ENCODE measurements at regions not wholly inside any gene's neighbourhood (a gene's known extent, or its start where the extent isn't known, plus 50 kb on each side); places are given as distances from the start of the nearest gene placed in this dataset.

- Histone ChIP-seq H4K20me1 (ENCODE audit: insufficient read depth, low read length) (no peaks in the 10 kb centered on the region), H3K4me2 (replicated peaks; ENCODE audit: extremely low read depth, low read length, poor library complexity, severe bottlenecking) (no peak overlapping the region), H3K27ac (ENCODE audit: low read depth in 1 of 2, low read length in 2 of 2) (no peak overlapping the region), H3K27me3 (ENCODE audit: control insufficient read depth in 2 of 2, insufficient read depth in 2 of 2, low read length in 2 of 2) (no peaks in the 10 kb centered on the region), H3K9ac (ENCODE audit: insufficient read depth, low read length, poor library complexity, severe bottlenecking) (no peak overlapping the region), H2AFZ (ENCODE audit: insufficient read depth, low read depth, low read length, poor library complexity, severe bottlenecking) (no peak overlapping the region), H3K4me3 (replicated peaks in 1 of 3; ENCODE audit: low read depth in 2 of 3, low read length in 3 of 3) (no peak overlapping the region), H3K79me2 (ENCODE audit: insufficient read depth, low read length) (no peaks in the 10 kb centered on the region), H3K4me1 (ENCODE audit: control insufficient read depth in 1 of 2, insufficient read depth in 2 of 2, low read length in 2 of 2) (no peaks in the 10 kb centered on the region), H3K36me3 (replicated peaks in 1 of 2; ENCODE audit: control insufficient read depth in 1 of 2, insufficient read depth in 2 of 2, low read length in 2 of 2) (no peaks in the 10 kb centered on the region), H3K9me3 (replicated peaks in 1 of 2; ENCODE audit: control insufficient read depth in 1 of 2, insufficient read depth in 1 of 2, low read length in 2 of 2) (no peaks in the 10 kb centered on the region)
- Mint-ChIP-seq H3K27ac (no peak overlapping the region), H3K36me3 (no peaks in the 10 kb centered on the region), H3K4me3 (no peak overlapping the region), H3K9me3 (peaks cover 0 to 7% (median 1%) of the 10 kb centered on the region in 7 donors), H3K27me3 (ENCODE audit: low read depth in 3 of 3) (peaks cover 0 to 4% (median 0%) of the 10 kb centered on the region in 3 donors), H3K4me1 (no peaks in the 10 kb centered on the region)
- WGBS (ENCODE audit: insufficient coverage) = 92% methylated on average over 7 of the region's 10 CpGs
- intact Hi-C loops (cut with micrococcal nuclease) = no loop called here
- no peak for DNase-seq
- no peak for TF ChIP-seq CTCF (IDR thresholded peaks at IDR 0.05)
Measured at GRCh38 chr6:167572106-167572505, 247.2 kb downstream of the TTLL2 start.

GRCh38 chr6:167572841-167573271 lies 248.0 kb downstream of the TTLL2 start:
- H3K4me1 Mint-ChIP-seq = no peaks in the 10 kb centered on the region
- TF ChIP-seq CTCF (IDR thresholded peaks at IDR 0.05) = no peak
- no peak overlapping the region for H3K4me2 ChIP-seq (replicated peaks; ENCODE audit: extremely low read depth, low read length, poor library complexity, severe bottlenecking)
- intact Hi-C loops (cut with micrococcal nuclease) = no loop called here
- no peak overlapping the region for H3K9ac ChIP-seq (ENCODE audit: insufficient read depth, low read length, poor library complexity, severe bottlenecking)
- H3K9me3 ChIP-seq (replicated peaks in 1 of 2; ENCODE audit: control insufficient read depth in 1 of 2, insufficient read depth in 1 of 2, low read length in 2 of 2) = no peaks in the 10 kb centered on the region
- DNase-seq = no peak
- no peaks in the 10 kb centered on the region for H3K79me2 ChIP-seq (ENCODE audit: insufficient read depth, low read length)
- no peaks in the 10 kb centered on the region for H3K36me3 Mint-ChIP-seq
- no peak overlapping the region for H3K4me3 ChIP-seq (replicated peaks in 1 of 3; ENCODE audit: low read depth in 2 of 3, low read length in 3 of 3)
- no peaks in the 10 kb centered on the region for H3K27me3 ChIP-seq (ENCODE audit: control insufficient read depth in 2 of 2, insufficient read depth in 2 of 2, low read length in 2 of 2)
- H2AFZ ChIP-seq (ENCODE audit: insufficient read depth, low read depth, low read length, poor library complexity, severe bottlenecking) = no peak overlapping the region
- no peak overlapping the region for H3K27ac ChIP-seq (ENCODE audit: low read depth in 1 of 2, low read length in 2 of 2)
- 90% methylated on average over 13 of the region's 13 CpGs for WGBS (ENCODE audit: insufficient coverage)
- H3K36me3 ChIP-seq (replicated peaks in 1 of 2; ENCODE audit: control insufficient read depth in 1 of 2, insufficient read depth in 2 of 2, low read length in 2 of 2) = no peaks in the 10 kb centered on the region
- H3K27ac Mint-ChIP-seq = no peak overlapping the region
- H3K27me3 Mint-ChIP-seq (ENCODE audit: low read depth in 3 of 3) = peaks cover 0 to 4% (median 1%) of the 10 kb centered on the region in 3 donors
- H3K9me3 Mint-ChIP-seq = peaks cover 0 to 7% (median 1%) of the 10 kb centered on the region in 7 donors
- no peaks in the 10 kb centered on the region for H4K20me1 ChIP-seq (ENCODE audit: insufficient read depth, low read length)
- no peaks in the 10 kb centered on the region for H3K4me1 ChIP-seq (ENCODE audit: control insufficient read depth in 1 of 2, insufficient read depth in 2 of 2, low read length in 2 of 2)
- no peak overlapping the region for H3K4me3 Mint-ChIP-seq

Measured in CD14-positive monocyte (primary cell).